UCSD-AML1 (cell line): ENCODE measurements at regions not wholly inside any gene's neighbourhood (a gene's known extent, or its start where the extent isn't known, plus 50 kb on each side); places are given as distances from the start of the nearest gene placed in this dataset.
"Not testable (repeated sequence)": the region's sequence is repeated elsewhere in the genome, so short reads cannot be mapped to it uniquely, and the experiment has no call there.

ENCODE experiments used
- DNase-seq: peaks from one replicate; lab custom pipeline; 2025; ENCODE audit not compliant: unreplicated experiment; lab: John Stamatoyannopoulos, UW

GRCh38 chr3:161599697-161600096 lies 103.1 kb downstream of the OTOL1 start:
- DNase-seq = no peak

DNA sequence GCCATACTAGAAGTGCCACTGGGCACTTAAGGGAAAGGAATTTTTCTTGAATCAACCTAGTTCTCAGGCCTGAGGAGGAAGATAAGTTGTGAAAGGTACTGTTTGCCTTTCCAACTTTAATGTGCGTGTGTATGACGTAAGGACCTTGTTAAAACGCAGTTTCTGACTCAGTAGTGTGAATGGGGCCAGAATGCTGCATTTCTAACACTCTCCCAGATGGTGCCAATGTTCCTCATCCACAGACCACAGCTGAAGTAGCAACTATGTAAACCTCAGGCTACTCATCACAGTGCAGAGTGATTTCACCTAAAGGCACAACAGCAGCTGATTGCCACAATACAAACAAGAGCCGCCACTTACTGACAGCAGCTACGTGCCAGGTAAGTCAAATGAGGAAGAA lies 103.6 kb downstream of the OTOL1 start:
- DNase-seq = no peak

- no peak for DNase-seq
These were observed 105.9 kb downstream of the OTOL1 start for GRCh38 chr3:161602475-161602874.

DNA sequence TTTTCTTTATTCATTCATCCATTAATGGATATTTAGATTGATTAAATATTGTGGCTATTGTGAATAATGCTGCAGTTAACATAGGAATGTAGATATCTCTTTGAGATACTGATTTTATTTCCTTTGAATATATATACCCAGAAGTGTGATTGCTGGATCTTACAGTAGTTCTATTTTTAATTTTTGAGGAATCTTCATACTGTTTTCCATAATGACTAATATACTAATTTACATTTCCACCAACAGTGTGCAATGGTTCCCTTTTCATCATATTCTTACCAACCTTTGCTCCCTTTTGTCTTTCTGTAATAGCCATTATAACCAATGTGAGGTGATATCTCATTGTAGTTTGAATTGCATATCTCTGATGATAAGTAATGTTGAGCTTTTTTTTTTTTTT lies 106.3 kb downstream of the OTOL1 start:
- no peak for DNase-seq

DNA sequence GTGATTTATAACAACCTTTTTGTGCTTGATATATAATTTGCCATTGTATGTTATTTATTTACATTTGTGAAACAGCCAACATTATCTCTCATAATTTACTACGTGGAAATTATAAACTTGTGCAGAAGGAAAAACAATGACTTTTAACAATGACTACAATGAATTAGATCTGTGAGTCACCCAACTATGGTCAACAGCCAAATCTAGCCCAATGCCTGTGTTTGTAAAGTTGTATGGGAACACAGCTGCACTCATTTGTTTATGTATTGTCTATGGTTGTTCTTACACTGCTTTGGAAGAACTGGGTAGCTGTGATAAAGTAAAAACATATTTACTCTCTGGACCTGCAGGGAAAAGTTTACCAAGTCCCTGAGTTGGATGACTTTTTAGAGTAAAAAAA lies 110.4 kb downstream of the OTOL1 start:
- no peak for DNase-seq

DNA sequence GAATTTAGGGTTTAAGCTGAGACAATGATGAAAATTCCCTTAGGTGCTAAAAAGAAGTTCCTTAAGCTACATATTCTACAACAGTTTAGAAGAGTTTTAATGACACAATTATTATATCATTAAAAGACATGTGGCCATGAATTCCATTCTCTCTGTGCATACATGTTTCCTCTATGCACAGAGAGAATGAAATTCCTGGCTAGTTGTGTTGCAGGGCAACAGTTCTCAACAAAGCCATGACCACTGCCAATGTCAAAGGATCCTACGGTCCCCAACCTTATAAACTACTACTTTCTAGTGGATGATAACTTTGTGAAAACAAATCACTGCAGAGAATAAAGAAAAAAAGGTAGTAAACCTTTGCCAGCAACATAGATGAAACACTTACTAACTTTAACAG lies 122.7 kb downstream of the OTOL1 start:
- no peak for DNase-seq

DNA sequence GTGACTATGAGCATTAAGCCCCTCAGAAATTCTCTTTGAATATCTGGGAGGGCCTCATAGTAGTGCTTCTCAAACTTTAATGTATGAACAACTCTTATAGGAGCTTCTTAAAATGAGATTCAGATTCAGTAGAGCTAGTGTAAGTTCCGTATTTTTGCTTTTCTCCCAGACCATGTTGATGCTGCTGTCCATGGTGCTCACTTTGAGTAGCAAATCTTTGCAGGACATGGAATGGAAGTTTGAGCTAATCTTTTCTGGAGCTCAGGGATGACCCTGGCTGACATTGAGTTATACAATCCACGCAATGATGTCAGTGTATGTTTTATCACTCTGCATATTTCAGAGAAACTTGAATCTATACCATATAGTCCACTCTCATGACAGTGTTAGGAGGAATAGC lies 134.2 kb downstream of the OTOL1 start:
- DNase-seq = no peak

- DNase-seq = no peak
These were observed 134.9 kb downstream of the OTOL1 start for GRCh38 chr3:161631536-161631935.

DNA sequence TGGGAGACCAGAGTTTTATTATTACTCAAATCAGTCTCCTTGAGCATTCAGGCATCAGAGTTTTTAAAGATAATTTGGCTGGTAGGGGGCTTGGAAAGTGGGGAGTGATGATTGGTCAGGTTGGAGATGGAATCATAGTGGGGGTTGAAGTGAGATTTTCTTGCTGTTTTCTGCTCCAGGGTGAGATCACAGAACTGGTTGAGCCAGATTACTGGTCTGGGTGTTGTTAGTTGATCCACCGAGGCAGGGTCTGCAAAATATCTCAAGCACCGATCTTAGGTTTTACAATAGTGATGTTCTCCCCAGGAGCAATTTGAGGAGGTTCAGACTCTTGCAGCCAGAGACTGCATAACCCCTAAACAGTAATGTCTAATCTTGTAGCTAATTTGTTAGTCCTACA lies 141.0 kb downstream of the OTOL1 start:
- no peak for DNase-seq

- DNase-seq = not testable (repeated sequence)
These were observed 142.5 kb downstream of the OTOL1 start for GRCh38 chr3:161639095-161639494.

DNA sequence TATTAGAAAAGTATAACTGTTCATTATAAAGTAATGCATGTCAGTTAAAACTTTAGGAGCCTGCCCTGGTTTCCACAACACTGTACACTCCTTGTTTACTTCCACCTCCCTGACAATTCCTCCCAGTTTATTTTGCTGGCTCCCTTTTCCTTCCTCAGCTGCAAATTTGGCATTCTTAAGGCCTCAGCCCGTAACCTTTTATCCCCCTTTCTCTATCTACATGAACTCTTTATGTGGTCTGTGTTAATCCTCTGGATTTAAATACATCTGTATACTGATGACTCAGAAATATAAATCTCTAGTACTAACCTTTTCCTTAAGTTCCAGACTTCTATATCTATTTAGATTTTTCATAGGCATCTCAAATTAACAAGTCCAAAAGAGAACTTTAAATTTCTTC lies 143.6 kb downstream of the OTOL1 start:
- DNase-seq = no peak

DNA sequence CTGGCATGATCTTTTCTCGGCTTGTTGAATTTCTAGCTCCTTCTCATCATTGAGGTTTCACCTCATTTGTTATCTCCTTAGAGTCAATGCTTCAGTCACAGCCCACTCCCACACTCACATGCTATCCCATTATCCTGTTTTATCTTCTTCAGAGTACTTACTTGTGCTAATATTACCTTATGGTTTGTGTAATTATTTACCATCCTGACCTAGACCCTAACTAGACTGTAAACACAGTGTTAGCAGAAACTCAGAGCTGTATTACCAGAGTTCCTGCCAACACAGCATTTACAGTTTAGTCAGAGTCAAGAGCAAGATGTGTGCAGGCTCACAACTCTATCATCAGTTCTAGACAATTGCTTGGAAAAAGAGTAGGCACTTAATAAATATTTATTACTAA lies 144.7 kb downstream of the OTOL1 start:
- DNase-seq = no peak

- DNase-seq = no peak
These were observed 148.5 kb downstream of the OTOL1 start for GRCh38 chr3:161644891-161645635.

DNA sequence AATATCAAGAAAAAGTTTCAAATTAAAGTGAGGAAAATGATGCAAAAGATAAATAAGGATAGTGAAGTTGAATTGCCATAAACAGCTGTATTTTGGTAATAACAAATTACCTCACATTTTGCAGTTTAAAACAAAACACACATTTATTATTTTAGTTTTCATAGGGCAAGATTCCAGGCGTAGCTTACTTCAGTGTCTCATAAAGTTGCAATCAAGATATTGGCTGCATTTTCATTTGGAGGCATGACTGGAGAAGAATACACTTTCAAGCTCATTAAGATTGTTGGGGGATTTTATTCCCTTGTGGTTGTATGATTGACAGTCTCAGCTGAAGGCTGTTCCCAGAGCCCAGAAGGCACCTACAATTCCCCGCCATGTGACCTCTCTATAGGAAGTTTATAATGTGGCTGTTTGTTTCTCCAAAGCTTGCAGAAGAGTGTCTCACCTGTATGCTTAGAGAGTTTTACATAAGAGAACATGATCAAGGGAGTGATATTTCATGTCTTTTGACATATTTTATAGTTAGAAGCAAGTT lies 151.4 kb downstream of the OTOL1 start:
- no peak for DNase-seq

DNA sequence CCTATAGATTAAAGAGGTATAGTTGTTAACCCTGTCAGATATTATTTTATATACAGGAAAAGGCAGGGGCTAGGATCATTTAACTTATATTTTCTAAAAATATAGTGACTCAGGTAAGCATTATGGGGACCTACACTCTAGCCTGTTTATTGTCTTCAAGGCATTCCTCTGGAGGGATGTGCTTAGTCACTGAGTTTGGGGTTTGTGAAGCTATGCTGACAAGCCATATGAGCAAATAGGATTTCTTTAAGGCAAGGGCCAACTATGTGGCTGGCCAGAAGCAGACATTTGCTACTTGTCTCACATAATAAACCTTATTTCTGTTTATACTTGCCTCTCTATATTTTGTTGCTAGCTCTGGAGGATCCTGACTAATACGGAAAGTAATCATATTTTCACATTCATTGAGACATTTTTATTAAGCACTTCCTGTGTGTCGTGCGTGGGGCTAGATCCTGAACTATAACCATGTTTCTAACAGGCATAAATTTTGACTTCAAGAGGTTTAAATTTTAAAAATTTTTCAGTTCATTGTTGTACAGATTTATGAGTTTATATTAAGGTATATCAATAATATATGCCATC lies 153.4 kb downstream of the OTOL1 start:
- DNase-seq = no peak

DNA sequence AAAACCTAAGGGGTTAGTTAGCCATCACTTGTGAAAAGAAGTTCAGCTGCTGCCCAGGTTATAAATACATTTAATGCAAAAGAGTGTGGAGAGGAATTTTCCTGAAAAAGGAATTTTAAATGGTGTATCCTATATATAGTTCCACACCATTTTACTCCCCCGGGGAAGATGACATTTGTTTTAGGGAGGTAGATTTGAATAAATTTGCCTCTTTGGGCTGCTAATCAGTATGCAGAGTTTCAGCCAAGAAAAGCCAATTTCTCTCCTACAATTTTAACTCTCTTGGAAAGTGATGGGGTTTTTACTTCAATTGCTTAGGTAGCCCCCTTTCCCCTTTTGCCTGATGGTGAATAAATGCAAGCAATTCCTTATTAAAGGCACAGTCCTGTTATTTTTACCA lies 161.2 kb downstream of the OTOL1 start:
- no peak for DNase-seq

DNA sequence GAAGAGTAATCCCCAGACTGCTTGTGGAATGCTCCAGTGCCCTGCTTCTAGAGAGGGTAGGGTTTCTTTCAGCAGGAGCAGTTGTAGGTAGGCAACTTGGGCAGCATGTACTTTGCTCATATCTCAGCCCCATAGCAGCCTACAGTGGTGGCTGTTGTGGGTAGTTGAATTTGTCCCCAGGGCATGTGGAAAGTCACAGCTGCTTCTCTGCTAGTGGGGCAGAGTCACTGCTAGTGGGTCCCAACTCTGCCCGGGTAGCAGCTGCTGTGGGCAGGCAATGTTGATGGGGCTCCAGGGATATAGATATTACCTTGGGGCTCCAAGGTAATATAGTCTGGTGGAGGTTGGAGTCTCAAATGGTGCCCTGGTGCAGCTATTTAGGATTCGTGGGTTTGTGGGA lies 174.5 kb downstream of the OTOL1 start:
- no peak for DNase-seq

DNA sequence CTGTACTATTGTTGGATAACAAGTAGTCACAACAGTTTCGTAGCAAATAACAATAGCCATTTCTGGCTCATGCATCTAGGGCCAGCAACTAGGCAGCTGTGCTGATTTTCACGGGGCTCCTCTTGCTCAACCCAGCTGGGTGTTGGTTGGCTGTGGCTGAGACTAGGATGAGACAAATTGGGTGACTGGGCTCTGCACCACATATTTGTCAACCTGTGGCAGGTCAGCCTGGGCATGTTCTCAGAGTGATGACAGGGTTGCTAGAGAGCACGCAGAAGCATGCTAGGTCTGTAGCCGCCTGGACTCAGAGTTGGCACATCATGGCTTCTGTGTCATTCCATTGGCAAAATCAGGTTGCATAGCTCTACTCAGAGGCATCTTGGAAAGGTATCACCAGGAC lies 175.9 kb downstream of the OTOL1 start:
- no peak for DNase-seq

GRCh38 chr3:161673866-161674265 lies 177.3 kb downstream of the OTOL1 start:
- no peak for DNase-seq

GRCh38 chr3:161674402-161674801 lies 177.8 kb downstream of the OTOL1 start:
- DNase-seq = no peak

GRCh38 chr3:161681831-161682230 lies 185.2 kb downstream of the OTOL1 start:
- DNase-seq = not testable (repeated sequence)

DNA sequence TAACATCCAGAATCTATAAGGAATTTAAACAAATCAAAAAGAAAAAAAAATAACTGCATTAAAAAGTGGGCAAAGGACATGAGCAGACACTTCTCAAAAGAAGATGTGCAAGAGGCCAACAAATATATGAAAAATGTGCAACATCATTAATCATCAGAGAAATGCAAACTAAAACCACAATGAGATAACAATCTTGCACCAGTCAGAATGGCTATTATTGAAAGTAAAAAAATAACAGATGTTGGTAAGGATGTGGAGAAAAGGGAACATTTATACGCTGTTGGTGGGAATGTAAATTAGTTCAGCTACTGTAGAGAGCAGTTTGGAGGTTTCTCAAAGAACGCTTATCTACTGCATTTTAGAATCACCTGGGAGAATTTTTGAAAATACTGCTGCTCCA lies 186.1 kb downstream of the OTOL1 start:
- DNase-seq = no peak
